Cardiac septum (tissue), 1 donor: ENCODE measurements at regions not wholly inside any gene's neighbourhood (a gene's known extent, or its start where the extent isn't known, plus 50 kb on each side); places are given as distances from the start of the nearest gene placed in this dataset.

Experiments used
- DNase-seq: peaks from one replicate; pipeline ENCODE4 v3.0.0-alpha.2; 2020; ENCODE audit warnings: low spot score
- intact Hi-C: fragments of 100-400 bp; cut with DNase I; formaldehyde crosslinking; loops from one replicate; pipeline ENCODE4 v1.14.0; 2022
- donor health status: DM: no; HTN: no; CAD: no.

DNA sequence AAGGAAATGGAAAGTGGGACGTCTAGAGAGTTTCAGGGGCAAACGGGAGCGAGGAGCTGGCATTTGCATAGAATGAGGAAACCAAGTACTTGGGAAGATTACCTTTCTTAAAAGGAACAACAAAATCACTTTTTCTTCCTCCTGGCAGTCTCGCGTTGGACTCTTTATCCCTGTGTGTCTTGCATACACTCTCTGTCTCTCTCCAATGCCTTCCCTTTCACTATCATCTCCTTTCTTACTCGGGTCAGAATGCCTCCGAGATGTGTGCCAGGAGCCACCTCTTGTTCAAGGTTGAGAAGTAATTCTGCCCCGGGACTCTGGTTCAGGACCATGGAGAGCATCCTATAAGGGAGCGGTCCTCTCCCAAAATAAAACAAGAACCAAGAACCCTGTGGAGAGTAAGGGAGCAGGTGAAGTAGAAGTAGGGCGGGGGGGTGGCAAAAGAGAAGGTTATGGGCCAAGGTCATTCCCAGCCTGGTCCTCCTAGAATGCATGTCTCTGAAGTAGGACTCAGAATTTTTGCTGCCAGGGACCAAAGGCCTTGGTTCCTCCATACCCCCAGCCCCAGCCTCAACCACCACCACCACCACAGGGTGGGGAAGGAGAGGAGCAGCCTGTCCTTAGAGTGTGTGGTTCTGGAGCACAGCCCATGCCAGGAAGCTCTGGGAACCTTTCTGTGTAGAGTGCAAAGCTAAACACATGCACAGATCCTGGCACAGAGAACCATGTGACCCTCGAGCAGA is 72.1 kb upstream of the ARAP3 start:
- intact Hi-C loops = no loop called here

DNA sequence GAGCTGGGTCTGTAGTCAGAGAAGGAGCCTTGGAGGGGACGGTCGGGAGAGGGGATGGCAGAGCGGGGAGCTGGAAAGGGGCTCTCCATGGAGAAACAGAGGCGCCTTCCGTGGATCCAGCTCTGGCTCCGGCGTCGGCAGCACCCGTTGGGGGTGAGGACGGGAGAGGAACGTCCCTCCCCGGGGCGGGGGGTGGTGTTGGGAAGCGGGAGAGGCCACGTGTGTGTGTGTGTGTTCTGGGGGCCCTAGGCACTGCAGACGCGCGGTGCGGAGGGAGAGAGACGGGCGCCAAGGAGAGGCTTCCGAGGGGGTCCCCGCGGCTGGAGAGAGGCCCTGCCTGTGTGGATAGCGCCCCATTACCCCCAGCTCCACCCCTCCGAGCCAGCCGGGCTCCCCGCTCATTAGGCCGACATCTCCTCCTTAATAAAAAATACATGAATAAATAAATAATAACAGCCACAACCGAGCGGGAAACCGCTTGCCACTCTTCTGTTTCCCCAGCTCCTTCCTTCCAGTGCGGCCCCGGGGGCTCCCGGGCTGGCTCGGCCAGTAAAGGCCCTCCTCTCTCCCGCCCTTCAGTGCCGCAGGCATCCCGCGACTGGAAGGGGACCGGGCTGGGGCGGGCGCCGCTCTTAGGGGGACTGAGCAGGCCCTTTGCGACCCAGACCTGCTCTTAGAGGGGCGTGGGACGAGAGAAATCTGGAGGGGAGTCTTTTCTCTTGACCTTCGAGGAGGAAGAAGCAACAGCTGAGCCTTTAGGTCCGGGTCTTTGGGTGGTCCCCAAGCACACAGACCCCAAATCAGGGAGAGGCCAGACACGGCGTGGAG is 71.3 kb upstream of the ARAP3 start:
- intact Hi-C loops = no loop called here
- no peak for DNase-seq

More for the DNA sequence above, 72.1 kb upstream of the ARAP3 start:
- DNase-seq = no peak

- intact Hi-C loops = no loop called here
- DNase-seq = peak; percentile 86
Measured at GRCh38 chr5:141747152-141748141, 65.4 kb upstream of the ARAP3 start.

DNA sequence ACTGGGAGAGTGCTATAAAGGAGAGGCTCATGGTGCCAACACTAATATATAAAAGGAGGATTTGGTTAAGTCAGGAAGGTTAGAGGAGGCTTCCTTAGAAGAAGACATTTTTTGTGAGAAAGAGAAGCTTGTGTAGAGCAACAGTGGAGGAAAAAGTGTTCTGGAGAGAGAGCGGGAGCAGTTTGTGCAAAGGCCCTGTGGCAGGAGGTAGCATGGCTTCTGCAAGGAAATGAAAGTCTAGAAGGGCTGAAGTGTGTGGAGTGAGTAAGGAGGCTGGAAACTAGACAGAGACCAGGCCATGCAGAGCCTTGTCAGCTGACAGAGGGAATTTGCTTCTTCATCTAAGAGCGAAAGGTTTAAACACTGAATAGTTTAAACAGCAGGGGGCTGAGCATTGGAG is 64.4 kb upstream of the ARAP3 start:
- intact Hi-C loops = no loop called here
- DNase-seq = no peak

GRCh38 chr5:141745390-141745789 is 63.4 kb upstream of the ARAP3 start:
- no peak for DNase-seq
- intact Hi-C loops = no loop called here

DNA sequence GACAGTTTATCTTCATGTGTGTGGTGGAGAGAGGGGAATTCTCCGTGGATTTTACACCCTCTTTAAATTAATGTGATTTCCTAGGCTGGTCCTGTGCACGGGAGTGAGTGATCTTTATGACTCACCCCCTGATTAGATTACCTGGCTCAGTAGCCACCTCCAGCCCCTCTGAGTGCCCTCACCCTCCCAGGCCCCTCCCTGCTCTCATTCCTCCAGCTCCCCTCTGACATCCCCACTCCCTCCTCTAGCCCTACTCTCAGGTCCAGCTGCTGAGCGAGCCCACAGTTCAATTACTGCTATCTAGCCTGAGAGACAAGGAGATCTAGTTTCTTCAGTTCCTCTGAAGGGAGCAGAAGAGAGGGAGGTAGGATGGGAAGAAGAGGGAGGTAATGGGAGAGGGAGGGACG is 61.8 kb upstream of the ARAP3 start:
- intact Hi-C loops = no loop called here
- DNase-seq = no peak

- intact Hi-C loops = no loop called here
- no peak for DNase-seq
Measured at GRCh38 chr5:141742866-141743851, 61.1 kb upstream of the ARAP3 start.

DNA sequence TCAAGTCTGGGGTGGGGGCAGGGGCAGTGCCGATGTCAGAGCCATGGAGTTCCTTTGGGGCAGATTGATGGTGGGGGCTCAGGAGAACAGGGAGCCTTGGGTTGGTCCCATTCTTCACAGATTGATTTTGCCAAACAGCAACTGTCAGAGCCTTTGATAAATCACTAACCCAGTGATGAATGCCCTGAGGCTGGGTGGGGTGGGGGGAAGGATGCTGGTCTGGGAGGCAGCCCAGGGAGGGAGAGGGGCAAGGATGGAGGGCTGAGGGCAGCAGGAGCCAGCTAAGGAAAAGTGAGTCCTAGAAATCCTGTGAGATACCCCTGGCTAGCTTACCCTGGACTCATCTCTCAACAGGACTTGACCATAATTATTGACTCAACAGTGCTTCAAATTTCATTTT is 60.1 kb upstream of the ARAP3 start:
- intact Hi-C loops = no loop called here
- no peak for DNase-seq

- intact Hi-C loops = no loop called here
- DNase-seq = no peak
Measured at GRCh38 chr5:141740885-141741284, 58.9 kb upstream of the ARAP3 start.

GRCh38 chr5:141737535-141737934 is 55.5 kb upstream of the ARAP3 start:
- intact Hi-C loops = no loop called here
- no peak for DNase-seq

- DNase-seq = no peak
- intact Hi-C loops = no loop called here
Measured at GRCh38 chr5:141735823-141736222, 53.8 kb upstream of the ARAP3 start.

- intact Hi-C loops = no loop called here
- DNase-seq = no peak
Measured at GRCh38 chr5:141734501-141735229, 52.6 kb upstream of the ARAP3 start.

DNA sequence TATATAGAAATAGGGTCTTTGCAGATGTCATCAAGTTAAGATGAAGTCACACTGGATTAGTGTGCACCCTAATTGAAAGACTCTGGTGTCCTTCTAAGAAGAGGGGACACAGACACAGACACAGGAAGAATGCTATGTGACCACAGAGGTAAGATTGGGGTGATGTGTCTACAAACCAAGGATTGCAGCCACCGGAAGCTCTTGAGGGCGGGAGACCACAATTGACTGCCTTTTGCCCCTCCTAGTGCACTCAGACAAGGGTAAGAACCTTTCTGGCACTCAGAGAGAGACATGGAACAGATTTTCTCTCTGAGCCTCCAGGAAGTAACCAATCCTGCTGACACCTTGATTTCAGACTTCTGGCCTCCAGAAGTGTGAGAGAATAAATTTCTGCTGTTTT is 51.2 kb upstream of the ARAP3 start:
- DNase-seq = no peak
- intact Hi-C loops = no loop called here

GRCh38 chr5:141732417-141732816 is 50.4 kb upstream of the ARAP3 start:
- intact Hi-C loops = no loop called here
- no peak for DNase-seq
